HEK293T (cell line): ENCODE measurements at regions not wholly inside any gene's neighbourhood (a gene's known extent, or its start where the extent isn't known, plus 50 kb on each side); places are given as distances from the start of the nearest gene placed in this dataset.

Source experiments
- BHLHE40 ChIP-seq: fragments of 450-650 bp; IDR thresholded peaks from 2 replicates; pipeline ENCODE4 v1.6.1; 2016; ENCODE audit warnings: mild to moderate bottlenecking, moderate library complexity, borderline replicate concordance
- CTBP1 ChIP-seq: fragments of 450-650 bp; IDR thresholded peaks from 2 replicates; pipeline ENCODE4 v1.6.1; 2016; ENCODE audit warnings: borderline replicate concordance
- ELF4 ChIP-seq: fragments of 450-650 bp; IDR thresholded peaks from 2 replicates; pipeline ENCODE4 v1.6.1; 2017; ENCODE audit warnings: antibody characterized with exemption
- PKNOX1 ChIP-seq: fragments of 450-650 bp; IDR thresholded peaks from 2 replicates; pipeline ENCODE4 v1.6.1; 2016
- SP1 ChIP-seq: fragments of 450-650 bp; IDR thresholded peaks from 2 replicates; pipeline ENCODE4 v1.6.1; 2017
- TARDBP ChIP-seq: fragments of 450-650 bp; IDR thresholded peaks from 2 replicates; pipeline ENCODE4 v1.6.1; 2016
- ZNF384 ChIP-seq: fragments of 450-650 bp; IDR thresholded peaks from 2 replicates; pipeline ENCODE4 v1.6.1; 2016

- TF ChIP-seq TARDBP (no peak), ELF4 (no peak), ZNF384 (no peak), SP1 (no peak), BHLHE40 (no peak), PKNOX1 (no peak), CTBP1 (no peak)
Measured at GRCh38 chr4:4667622-4668081, 125.8 kb upstream of the STX18 start.
